ENCODE measurements at regions not wholly inside any gene's neighbourhood (a gene's known extent, or its start where the extent isn't known, plus 50 kb on each side); places are given as distances from the start of the nearest gene placed in this dataset.

DNA sequence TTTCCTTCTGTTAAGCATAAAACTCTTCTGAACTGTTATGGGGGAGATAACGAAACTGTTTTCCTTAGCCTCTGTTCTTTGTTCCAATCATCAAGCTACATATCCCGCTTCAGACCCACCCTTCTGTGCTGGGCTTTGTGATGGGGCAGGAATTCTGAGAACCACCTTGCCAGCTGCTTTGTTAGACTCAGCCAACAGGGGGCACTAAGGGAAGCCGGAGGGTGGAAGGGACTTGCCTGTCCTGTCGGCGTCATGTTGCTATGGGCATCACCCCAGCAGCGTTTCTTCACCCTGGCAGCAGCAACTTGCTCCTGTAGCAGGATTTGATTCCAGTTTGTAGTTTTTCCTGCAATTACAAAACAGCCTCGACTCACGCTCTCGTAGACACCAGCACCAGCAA lies 169.1 kb downstream of the CAAP1 start:
- Mint-ChIP-seq H3K27me3 (no peaks in the 10 kb centered on the region), H3K9me3 (no peaks in the 10 kb centered on the region), H3K27ac (no peak overlapping the region), H3K4me3 (no peak overlapping the region), H3K36me3 (ENCODE audit: insufficient read depth) (no peaks in the 10 kb centered on the region), H3K4me1 (ENCODE audit: low read depth in 2 of 2) (no peaks in the 10 kb centered on the region)
- DNase-seq (no peak), ATAC-seq (replicated peaks) (no peak)

- Mint-ChIP-seq H3K27ac (no peak overlapping the region), H3K4me3 (no peak overlapping the region), H3K4me1 (ENCODE audit: low read depth in 2 of 2) (no peaks in the 10 kb centered on the region), H3K9me3 (no peaks in the 10 kb centered on the region), H3K27me3 (no peaks in the 10 kb centered on the region), H3K36me3 (ENCODE audit: insufficient read depth) (no peaks in the 10 kb centered on the region)
- DNase-seq (no peak), ATAC-seq (replicated peaks) (no peak)
Measured at GRCh38 chr9:26722755-26723154, 169.8 kb downstream of the CAAP1 start.

DNA sequence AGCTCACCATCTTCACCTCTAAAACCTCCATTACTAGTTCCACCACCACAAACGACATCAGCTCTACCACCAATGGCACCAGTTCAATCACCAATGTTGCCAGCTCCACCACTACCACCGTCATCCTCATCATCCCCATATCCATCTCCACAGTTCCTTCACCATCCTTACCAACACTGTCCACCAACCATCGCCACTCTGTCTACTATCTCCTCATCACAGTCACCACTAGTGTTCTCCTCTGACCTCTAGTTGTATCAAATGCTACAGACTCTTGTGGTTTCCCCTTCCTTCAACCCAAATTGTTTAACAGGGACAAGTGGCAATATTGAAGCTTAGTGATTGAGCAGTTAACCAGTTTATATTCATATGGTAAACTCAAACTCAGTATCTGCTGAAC lies 182.6 kb downstream of the CAAP1 start:
- no peak for DNase-seq
- Mint-ChIP-seq H3K27ac (no peak overlapping the region), H3K36me3 (ENCODE audit: insufficient read depth) (no peaks in the 10 kb centered on the region), H3K4me1 (ENCODE audit: low read depth in 2 of 2) (no peaks in the 10 kb centered on the region), H3K9me3 (peaks cover 0 to 3% of the 10 kb centered on the region in 2 donors), H3K4me3 (no peak overlapping the region), H3K27me3 (no peaks in the 10 kb centered on the region)
- no peak for ATAC-seq (replicated peaks)

- ATAC-seq (replicated peaks), result no peak
- no peak overlapping the region for H3K4me3 Mint-ChIP-seq
Measured at GRCh38 chr9:26706223-26706622, 186.4 kb downstream of the CAAP1 start.

GRCh38 chr9:26695298-26695622 lies 197.3 kb downstream of the CAAP1 start:
- no peak for DNase-seq
- Mint-ChIP-seq H3K27me3 (no peaks in the 10 kb centered on the region), H3K4me1 (ENCODE audit: low read depth in 2 of 2) (no peaks in the 10 kb centered on the region), H3K9me3 (peaks cover 0 to 4% of the 10 kb centered on the region in 2 donors), H3K36me3 (ENCODE audit: insufficient read depth) (no peaks in the 10 kb centered on the region), H3K4me3 (no peak overlapping the region), H3K27ac (no peak overlapping the region)
- ATAC-seq (replicated peaks), result no peak

More at GRCh38 chr9:26706223-26706622, 186.4 kb downstream of the CAAP1 start:
- no peaks in the 10 kb centered on the region for H3K27me3 Mint-ChIP-seq
- no peaks in the 10 kb centered on the region for H3K4me1 Mint-ChIP-seq (ENCODE audit: low read depth in 2 of 2)
- DNase-seq, result no peak
- H3K9me3 Mint-ChIP-seq, result peaks cover 0 to 6% of the 10 kb centered on the region in 2 donors
- no peaks in the 10 kb centered on the region for H3K36me3 Mint-ChIP-seq (ENCODE audit: insufficient read depth)
- no peak overlapping the region for H3K27ac Mint-ChIP-seq

DNA sequence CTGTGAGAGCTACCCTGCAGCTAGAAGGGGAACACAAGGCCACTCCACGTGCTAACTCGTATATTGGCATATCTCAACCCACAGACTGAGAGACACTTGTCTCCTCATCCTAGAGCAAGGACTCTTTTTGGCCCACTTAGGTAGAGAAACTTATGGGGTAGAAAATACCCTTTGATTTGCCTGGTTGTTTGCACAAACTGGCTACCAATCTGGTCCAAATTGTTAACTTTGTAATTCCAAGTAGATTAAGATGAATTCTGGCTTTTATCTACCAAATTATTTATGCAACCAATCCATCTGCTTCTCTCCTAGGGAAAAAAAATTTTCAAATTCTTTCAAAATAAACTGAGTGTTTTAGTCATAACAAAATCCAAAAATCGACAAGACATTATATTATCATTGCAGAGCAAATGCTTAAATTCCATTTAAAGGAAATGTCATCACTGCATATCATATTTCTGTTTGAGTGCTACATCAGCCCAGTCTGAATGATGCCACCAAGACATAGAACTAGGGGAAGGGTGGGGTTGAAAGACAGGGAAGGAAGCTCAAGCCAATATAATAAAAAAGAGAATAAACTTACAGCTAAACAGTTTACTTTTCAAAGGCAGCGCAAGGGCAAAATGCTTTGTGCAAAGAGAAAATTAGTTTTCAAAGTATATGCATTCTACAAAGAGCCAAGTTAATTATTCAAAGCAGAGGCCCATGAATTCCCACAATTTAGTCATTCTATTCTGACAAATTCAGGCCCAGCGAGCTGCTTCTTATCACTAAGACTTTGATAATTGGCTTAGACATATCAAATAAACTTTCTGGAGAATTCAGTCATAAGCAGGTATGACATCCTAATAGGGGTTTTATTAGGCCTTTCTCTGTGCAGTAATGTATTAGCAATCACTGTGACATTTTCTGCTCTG lies 198.0 kb downstream of the CAAP1 start:
- ATAC-seq (replicated peaks) (no peak), DNase-seq (no peak)
- peaks cover 0 to 4% of the 10 kb centered on the region in 2 donors for H3K9me3 Mint-ChIP-seq

DNA sequence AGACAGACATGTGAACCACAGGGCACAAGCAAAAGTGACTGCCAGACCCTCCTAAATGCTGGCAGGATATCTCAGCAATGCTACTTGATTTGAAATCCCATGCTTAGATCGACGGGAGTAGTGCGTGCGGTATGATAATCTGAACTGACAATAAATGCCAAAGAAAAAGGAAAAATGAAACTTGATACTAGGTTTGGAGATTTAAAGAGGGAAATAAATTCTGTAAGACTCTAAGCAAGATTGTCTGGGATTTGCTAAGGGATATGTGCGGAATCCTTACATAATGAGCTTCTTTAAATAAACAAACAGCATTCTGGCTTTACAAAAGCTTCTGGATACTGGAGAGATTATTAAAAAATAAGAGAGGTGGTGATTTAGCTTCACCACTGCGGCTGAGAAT lies 203.6 kb downstream of the CAAP1 start:
- H3K4me3 Mint-ChIP-seq, result no peak overlapping the region
- ATAC-seq (replicated peaks) (no peak), DNase-seq (no peak)
- peaks cover 0 to 5% of the 10 kb centered on the region in 2 donors for H3K27me3 Mint-ChIP-seq
- no peaks in the 10 kb centered on the region for H3K36me3 Mint-ChIP-seq (ENCODE audit: insufficient read depth)
- H3K9me3 Mint-ChIP-seq, result no peaks in the 10 kb centered on the region
- no peak overlapping the region for H3K27ac Mint-ChIP-seq
- H3K4me1 Mint-ChIP-seq (ENCODE audit: low read depth in 2 of 2), result no peaks in the 10 kb centered on the region

More for the DNA sequence above, 198.0 kb downstream of the CAAP1 start:
- no peaks in the 10 kb centered on the region for H3K4me1 Mint-ChIP-seq (ENCODE audit: low read depth in 2 of 2)
- no peaks in the 10 kb centered on the region for H3K27me3 Mint-ChIP-seq
- H3K27ac Mint-ChIP-seq, result no peak overlapping the region
- H3K4me3 Mint-ChIP-seq, result no peak overlapping the region
- no peaks in the 10 kb centered on the region for H3K36me3 Mint-ChIP-seq (ENCODE audit: insufficient read depth)

DNA sequence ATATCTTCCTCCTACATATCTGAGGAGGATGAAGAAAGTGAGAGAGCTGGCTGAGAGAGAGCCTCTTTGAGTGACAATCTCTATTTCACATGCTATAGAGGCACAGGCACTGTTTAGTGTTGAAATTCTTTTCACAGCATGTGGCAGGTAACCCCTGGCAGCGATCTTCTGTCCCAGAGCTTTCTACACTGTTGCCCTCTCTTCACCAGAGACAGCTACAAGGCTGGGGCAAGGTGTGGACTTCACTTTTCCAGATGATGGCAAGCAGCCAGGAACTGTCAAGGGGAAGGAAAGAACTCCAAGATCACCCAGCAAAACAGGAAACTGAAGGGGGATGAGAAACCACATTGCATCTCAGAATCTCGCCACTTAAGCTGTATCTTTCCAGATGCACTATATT lies 205.2 kb downstream of the CAAP1 start:
- Mint-ChIP-seq H3K4me1 (ENCODE audit: low read depth in 2 of 2) (no peaks in the 10 kb centered on the region), H3K27me3 (peaks cover 0 to 5% of the 10 kb centered on the region in 2 donors), H3K36me3 (ENCODE audit: insufficient read depth) (no peaks in the 10 kb centered on the region), H3K27ac (no peak overlapping the region), H3K4me3 (no peak overlapping the region), H3K9me3 (no peaks in the 10 kb centered on the region)
- ATAC-seq (replicated peaks), result no peak
- no peak for DNase-seq

GRCh38 chr9:26685818-26686217 lies 206.8 kb downstream of the CAAP1 start:
- no peak overlapping the region for H3K4me3 Mint-ChIP-seq
- no peak for DNase-seq
- H3K36me3 Mint-ChIP-seq (ENCODE audit: insufficient read depth), result no peaks in the 10 kb centered on the region
- H3K9me3 Mint-ChIP-seq, result no peaks in the 10 kb centered on the region
- ATAC-seq (replicated peaks), result no peak
- peaks cover 0 to 5% of the 10 kb centered on the region in 2 donors for H3K27me3 Mint-ChIP-seq
- H3K4me1 Mint-ChIP-seq (ENCODE audit: low read depth in 2 of 2), result no peaks in the 10 kb centered on the region
- H3K27ac Mint-ChIP-seq, result no peak overlapping the region

DNA sequence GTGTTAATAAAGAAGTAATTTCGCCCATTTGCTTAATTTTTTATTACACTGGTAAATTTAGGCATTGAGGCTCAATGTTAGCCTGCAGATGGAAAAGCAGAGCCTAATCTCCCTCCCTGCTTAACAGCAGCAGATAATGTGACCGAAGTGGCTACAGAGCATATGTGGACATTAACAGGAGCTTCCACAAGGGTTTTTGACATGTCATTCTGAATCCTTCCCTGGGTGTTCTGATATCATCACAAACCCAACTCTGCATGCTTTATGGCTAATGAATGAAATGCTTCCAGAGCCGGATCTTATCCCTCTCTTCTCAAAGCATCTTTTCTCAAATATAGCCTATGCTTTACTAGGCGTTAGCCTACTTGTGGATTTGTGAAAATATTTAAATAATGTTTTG lies 208.6 kb downstream of the CAAP1 start:
- Mint-ChIP-seq H3K27ac (no peak overlapping the region), H3K4me1 (ENCODE audit: low read depth in 2 of 2) (no peaks in the 10 kb centered on the region), H3K27me3 (peaks cover 0 to 5% of the 10 kb centered on the region in 2 donors), H3K9me3 (no peaks in the 10 kb centered on the region), H3K36me3 (ENCODE audit: insufficient read depth) (no peaks in the 10 kb centered on the region), H3K4me3 (no peak overlapping the region)
- DNase-seq (no peak), ATAC-seq (replicated peaks) (no peak)

DNA sequence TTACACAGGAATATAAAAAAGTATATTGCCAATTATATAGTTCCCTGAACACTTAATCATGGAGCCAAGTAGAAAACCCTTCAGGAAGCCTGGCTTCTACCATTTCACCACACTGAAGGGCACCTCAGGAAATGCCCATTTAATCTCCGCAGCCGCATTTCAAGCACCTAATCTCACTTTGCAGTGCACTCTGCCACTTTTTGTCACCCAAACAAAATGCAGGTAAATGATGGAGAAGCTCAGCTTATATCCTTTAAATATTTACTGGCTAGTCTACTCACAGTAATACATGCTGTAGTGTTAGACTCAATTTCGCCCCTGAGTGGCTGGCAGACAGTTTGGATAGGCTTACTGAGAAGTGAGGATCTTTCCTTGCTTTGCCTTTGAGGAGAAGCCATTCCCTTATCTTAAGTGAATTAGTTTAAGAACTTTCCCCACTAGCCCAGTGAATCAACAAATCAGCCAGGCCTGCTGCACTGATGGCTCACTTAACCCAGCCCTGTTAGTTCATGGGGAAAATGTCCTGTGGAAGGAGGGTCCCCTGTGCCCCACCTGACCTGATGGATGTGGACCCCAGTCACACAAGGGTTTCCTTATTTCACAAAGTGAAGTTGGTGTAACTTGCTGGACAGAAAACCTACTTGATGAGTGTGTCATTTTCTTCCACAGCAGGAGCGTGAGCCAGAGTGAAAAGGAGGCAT lies 209.7 kb downstream of the CAAP1 start:
- Mint-ChIP-seq H3K27me3 (peaks cover 0 to 5% of the 10 kb centered on the region in 2 donors), H3K9me3 (no peaks in the 10 kb centered on the region), H3K4me1 (ENCODE audit: low read depth in 2 of 2) (no peaks in the 10 kb centered on the region), H3K4me3 (no peak overlapping the region), H3K36me3 (ENCODE audit: insufficient read depth) (no peaks in the 10 kb centered on the region), H3K27ac (no peak overlapping the region)
- DNase-seq, result no peak
- ATAC-seq (replicated peaks), result no peak

DNA sequence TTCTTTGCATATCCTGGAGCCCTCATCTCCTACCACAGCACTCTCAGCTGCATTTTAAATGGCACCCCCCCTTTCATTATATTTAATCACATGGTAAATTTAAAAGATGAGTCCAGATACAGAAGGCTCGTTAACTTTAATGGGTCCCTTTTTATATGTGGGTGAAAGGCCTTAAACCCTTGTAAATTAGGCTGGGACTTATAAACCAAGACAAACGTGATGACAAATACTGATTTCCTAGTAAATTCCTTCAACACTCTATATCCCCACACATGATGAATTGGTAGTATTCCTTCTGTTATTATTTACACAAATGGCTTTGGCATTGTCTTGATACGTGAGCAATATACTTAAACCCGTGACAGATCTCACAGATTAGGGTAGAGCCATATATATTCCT lies 210.6 kb downstream of the CAAP1 start:
- Mint-ChIP-seq H3K4me3 (no peak overlapping the region), H3K4me1 (ENCODE audit: low read depth in 2 of 2) (no peaks in the 10 kb centered on the region), H3K36me3 (ENCODE audit: insufficient read depth) (no peaks in the 10 kb centered on the region), H3K27ac (no peak overlapping the region), H3K27me3 (peaks cover 0 to 5% of the 10 kb centered on the region in 2 donors), H3K9me3 (no peaks in the 10 kb centered on the region)
- DNase-seq (no peak), ATAC-seq (replicated peaks) (no peak)

DNA sequence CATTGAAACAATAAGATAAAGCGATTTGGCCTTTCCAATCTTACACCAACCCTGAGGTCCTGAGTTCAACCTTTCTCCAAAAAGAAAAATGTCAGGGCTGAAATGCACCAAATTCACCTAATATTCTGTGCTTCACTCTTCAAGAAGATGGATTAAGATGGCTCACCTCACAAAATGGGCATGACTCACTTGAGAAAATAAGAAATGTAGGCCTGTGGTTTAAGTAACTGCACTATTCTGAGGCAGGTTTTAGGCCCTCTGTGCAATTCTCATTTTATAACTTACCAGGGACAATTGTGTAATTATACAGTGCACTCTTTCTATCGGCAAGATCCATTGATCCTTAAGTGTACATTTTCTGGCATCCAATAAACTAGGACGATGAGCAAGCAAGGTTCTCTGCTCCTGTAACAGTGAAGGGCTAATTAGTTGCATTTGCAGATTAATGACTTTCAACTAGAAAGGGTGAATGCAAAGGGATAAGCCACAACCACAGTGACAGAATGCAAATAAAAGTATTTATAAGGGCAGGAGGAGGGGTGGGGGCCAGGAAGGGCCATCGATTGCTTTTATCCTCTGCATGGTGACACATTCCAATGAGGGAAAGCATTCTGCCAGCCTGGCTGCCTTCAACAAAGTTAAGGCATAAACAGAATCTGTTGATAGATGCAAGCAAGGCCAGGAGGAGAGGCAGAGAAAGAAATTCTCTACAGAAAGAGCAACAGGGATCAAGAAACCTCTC lies 214.5 kb downstream of the CAAP1 start:
- Mint-ChIP-seq H3K27me3 (no peaks in the 10 kb centered on the region), H3K4me3 (no peak overlapping the region), H3K4me1 (ENCODE audit: low read depth in 2 of 2) (no peaks in the 10 kb centered on the region), H3K27ac (no peak overlapping the region), H3K36me3 (ENCODE audit: insufficient read depth) (no peaks in the 10 kb centered on the region), H3K9me3 (peaks cover 0 to 3% of the 10 kb centered on the region in 2 donors)
- DNase-seq, result no peak
- ATAC-seq (replicated peaks), result no peak

All from effector memory CD8-positive, alpha-beta T cell (primary cell).